ENCODE measurements at regions not wholly inside any gene's neighbourhood (a gene's known extent, or its start where the extent isn't known, plus 50 kb on each side); places are given as distances from the start of the nearest gene placed in this dataset.
"Not testable (repeated sequence)": the region's sequence is repeated elsewhere in the genome, so short reads cannot be mapped to it uniquely, and the experiment has no call there.

- DNase-seq = no peak
These were observed 50.3 kb downstream of the GASK1B start for GRCh38 chr4:158122501-158122900.

GRCh38 chr4:158121161-158121579 lies 51.7 kb downstream of the GASK1B start:
- DNase-seq = no peak

- not testable (repeated sequence) for DNase-seq
These were observed 52.1 kb downstream of the GASK1B start for GRCh38 chr4:158120645-158121151.

- peak in 1 of 2 experiments; percentile 11 for DNase-seq
These were observed 60.2 kb downstream of the GASK1B start for GRCh38 chr4:158112611-158113010.

- DNase-seq = no peak
These were observed 61.6 kb downstream of the GASK1B start for GRCh38 chr4:158111241-158111640.

- no peak for DNase-seq
These were observed 69.9 kb downstream of the GASK1B start for GRCh38 chr4:158102904-158103303.

- no peak for DNase-seq
These were observed 73.1 kb downstream of the GASK1B start for GRCh38 chr4:158099686-158100085.

- DNase-seq = no peak
These were observed 74.0 kb downstream of the GASK1B start for GRCh38 chr4:158098802-158099201.

- DNase-seq = no peak
These were observed 78.3 kb downstream of the GASK1B start for GRCh38 chr4:158094413-158095134.

GRCh38 chr4:158090323-158090722 lies 82.5 kb downstream of the GASK1B start:
- no peak for DNase-seq

- DNase-seq = not testable (repeated sequence)
These were observed 82.9 kb downstream of the GASK1B start for GRCh38 chr4:158089897-158090296.

- no peak for DNase-seq
These were observed 92.5 kb downstream of the GASK1B start for GRCh38 chr4:158080354-158080753.

GRCh38 chr4:158079661-158080060 lies 93.2 kb downstream of the GASK1B start:
- DNase-seq = no peak

GRCh38 chr4:158077835-158078234 lies 95.0 kb downstream of the GASK1B start:
- no peak for DNase-seq

GRCh38 chr4:158074851-158075250 lies 98.0 kb downstream of the GASK1B start:
- DNase-seq = no peak

GRCh38 chr4:158071931-158072330 lies 100.9 kb downstream of the GASK1B start:
- DNase-seq = no peak

- no peak for DNase-seq
These were observed 104.8 kb downstream of the GASK1B start for GRCh38 chr4:158068068-158068467.

GRCh38 chr4:158067646-158068045 lies 105.2 kb downstream of the GASK1B start:
- no peak for DNase-seq

- DNase-seq = no peak
These were observed 107.2 kb downstream of the GASK1B start for GRCh38 chr4:158065603-158066002.

GRCh38 chr4:158065176-158065575 lies 107.6 kb downstream of the GASK1B start:
- DNase-seq = no peak

GRCh38 chr4:158056689-158057245 lies 116.1 kb downstream of the GASK1B start:
- no peak for DNase-seq

- DNase-seq = no peak
These were observed 117.2 kb downstream of the GASK1B start for GRCh38 chr4:158055668-158056067.

GRCh38 chr4:158053801-158054200 lies 119.0 kb downstream of the GASK1B start:
- no peak for DNase-seq

- DNase-seq = no peak
These were observed 119.7 kb downstream of the GASK1B start for GRCh38 chr4:158053086-158053485.

Data from Kasumi-1 (cell line).